Stimulated activated CD8-positive, alpha-beta memory T cell treated with anti-CD3 and anti-CD28 coated beads, Interleukin-7, amount 100 ng/mL, for 1 hour (primary cell): ENCODE measurements at regions not wholly inside any gene's neighbourhood (a gene's known extent, or its start where the extent isn't known, plus 50 kb on each side); places are given as distances from the start of the nearest gene placed in this dataset.
A peak's percentile ranks its signal among the peaks of the same experiment; 100 is the strongest.

Experiments
- DNase-seq, 2 donors: peaks; one replicate each; pipeline ENCODE4 v3.0.0-alpha.2; 2020; ENCODE audit warnings: low read depth in 2 of 2

GRCh38 chr2:198351647-198352046 is 547.3 kb downstream of the PLCL1 start:
- DNase-seq, result no peak

- DNase-seq, result no peak
Measured at GRCh38 chr2:198347946-198348345, 543.6 kb downstream of the PLCL1 start.

DNA sequence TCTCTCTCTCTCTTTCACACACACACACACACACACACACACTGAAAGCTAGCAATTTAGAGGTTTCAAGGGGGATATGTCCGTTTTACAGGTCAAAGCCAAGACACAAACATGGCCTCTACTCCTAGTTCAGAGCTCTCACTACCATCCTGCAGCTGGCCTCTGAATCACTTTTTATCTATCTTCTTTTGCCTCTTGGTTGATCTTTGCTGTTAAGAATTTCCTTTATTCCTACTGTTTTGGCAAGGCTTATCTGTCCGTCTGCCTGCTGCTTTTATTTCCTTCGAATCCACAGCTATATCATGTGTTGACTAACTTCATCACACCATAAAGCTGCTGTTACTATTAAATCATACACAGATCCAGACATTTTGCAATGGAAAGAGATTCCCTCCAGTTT is 543.0 kb downstream of the PLCL1 start:
- no peak for DNase-seq

GRCh38 chr2:198343471-198343870 is 539.1 kb downstream of the PLCL1 start:
- DNase-seq, result no peak

DNA sequence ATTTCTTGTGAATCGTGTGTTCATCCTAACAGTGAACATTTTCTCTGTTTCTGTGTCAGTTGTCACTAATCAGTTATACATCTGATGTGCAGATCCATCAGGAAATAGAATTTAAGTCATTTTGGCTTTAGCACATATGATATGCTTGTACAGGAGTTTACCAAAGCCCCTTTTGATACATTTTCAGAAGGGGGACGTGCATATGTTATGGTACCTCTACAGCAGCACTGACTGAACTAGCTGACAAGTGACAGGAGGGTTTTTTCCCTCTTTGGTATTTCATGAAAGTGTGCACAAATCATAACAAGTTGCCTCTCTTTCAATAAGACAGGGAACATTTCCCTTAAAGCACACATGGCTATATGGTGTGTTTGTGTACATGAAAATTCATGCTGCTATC is 536.5 kb downstream of the PLCL1 start:
- no peak for DNase-seq

GRCh38 chr2:198339116-198339515 is 534.7 kb downstream of the PLCL1 start:
- no peak for DNase-seq

DNA sequence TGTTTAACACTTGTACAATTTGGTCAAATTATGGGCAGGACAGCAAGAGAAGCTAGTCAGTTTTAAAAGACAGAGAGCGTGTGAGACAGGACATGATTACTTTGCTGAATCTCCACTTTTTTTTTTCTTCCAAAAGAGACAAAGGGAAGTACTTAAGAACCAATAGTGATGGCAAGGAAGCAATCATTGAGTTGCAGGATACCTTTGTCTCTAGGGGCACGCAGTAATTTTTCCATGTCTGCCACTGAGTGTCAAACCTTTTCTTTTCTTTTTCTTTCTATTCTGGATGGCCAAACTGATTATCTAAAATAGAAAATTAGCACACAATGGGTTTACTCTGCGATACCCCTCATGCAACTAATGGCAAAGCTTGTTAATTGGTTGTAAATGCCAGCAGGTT is 533.0 kb downstream of the PLCL1 start:
- DNase-seq, result no peak

DNA sequence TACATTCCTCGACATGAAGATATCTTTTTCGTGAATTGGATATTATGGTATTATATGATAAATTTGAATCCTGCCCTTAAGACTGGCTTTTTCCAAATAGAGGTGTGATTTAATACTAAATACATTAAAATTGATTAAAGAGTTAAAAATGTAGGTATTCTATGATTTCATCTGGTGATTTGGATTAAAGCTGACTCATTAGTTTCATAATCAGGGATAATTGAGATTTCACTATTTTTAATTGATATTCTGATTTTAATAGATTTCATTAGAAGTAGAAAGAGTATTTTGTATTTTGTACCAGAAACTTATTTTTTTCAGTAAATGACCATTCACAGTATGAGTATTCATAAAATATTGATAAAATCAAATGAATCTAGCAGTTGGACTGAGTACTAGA is 524.1 kb downstream of the PLCL1 start:
- no peak for DNase-seq

DNA sequence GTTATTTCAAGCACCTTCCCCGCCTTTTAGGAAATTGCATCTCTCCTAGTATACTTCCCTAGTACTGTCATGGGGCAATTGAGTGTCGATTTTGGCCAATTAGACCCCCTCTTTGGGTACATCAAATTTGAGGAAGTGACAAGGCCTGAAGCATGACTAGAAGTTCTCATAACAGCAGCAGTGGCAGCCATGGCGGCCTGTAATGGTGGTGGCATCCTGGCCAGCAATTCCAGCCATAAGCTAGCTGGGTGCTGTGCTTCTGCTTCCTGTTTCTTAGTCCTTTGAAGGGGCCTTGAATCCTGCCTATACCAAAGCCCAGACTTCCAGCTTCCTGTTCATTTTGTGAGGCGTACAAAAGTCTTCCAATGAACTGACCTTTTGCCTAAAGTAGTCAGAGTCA is 523.1 kb downstream of the PLCL1 start:
- DNase-seq, result no peak

- no peak for DNase-seq
Measured at GRCh38 chr2:198326431-198326830, 522.0 kb downstream of the PLCL1 start.

DNA sequence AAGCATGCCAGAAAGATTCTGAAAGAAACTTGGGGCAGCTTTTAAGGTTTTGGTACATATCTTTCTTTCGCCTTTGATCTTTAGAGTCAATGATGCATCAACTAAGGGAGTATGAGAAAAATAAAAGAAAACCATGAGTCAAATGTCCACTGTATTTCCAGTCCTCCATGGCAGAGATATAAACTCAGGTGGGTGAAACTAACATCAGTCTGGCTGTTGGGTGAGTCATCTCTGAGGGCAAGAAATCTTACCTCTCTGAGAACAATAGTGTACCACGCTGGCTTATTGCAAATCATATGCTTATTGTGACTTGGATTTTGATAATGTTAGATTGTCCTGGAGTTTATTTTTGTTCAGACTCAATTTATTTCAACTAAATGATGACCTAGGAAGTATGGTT is 521.0 kb downstream of the PLCL1 start:
- DNase-seq, result no peak

- DNase-seq, result no peak
Measured at GRCh38 chr2:198324071-198324470, 519.7 kb downstream of the PLCL1 start.

DNA sequence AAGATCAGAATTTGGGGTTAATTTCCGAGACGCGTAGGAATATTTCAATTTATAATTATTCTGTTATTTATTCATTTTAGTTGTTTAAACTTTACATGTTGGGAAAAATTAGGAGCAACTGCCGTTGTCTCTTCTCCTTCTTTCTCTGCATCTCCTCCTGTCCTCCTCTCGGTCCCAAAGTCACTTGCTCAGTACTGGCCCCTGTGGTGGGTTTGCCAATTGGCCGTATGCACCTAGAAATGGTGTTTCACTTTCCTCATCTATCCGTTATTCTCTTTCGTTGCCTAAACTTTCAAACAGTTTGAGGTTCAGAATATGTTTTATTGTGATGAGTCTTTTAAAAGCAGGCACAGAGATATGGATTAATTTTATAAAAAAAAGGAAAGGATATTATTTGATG is 517.9 kb downstream of the PLCL1 start:
- DNase-seq, result no peak

GRCh38 chr2:198321522-198322088 is 517.2 kb downstream of the PLCL1 start:
- no peak for DNase-seq

DNA sequence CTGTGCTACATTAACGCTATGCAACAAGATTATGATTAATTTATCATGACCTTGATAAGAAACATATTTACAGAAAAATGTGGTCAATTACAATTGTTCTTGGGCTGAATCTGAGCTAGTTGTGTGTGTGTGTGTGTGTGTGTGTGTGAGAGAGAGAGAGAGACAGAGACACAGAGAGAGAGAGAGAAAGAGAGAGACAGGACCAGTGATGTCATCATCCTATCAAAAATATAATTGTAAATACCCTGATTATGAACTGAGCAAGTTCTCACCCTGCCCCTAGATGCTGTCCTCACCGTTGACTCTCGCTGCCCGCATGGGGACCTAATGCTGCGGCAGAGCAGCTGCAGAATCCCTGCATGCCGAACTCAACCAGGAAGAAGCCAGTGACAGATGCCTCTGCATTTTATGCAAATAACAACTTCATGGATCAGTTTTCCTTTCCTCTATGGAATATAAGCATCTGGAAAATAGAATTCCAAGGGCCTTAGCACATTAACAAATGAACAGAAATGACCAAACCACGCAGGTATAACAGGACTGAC is 512.5 kb downstream of the PLCL1 start:
- no peak for DNase-seq

DNA sequence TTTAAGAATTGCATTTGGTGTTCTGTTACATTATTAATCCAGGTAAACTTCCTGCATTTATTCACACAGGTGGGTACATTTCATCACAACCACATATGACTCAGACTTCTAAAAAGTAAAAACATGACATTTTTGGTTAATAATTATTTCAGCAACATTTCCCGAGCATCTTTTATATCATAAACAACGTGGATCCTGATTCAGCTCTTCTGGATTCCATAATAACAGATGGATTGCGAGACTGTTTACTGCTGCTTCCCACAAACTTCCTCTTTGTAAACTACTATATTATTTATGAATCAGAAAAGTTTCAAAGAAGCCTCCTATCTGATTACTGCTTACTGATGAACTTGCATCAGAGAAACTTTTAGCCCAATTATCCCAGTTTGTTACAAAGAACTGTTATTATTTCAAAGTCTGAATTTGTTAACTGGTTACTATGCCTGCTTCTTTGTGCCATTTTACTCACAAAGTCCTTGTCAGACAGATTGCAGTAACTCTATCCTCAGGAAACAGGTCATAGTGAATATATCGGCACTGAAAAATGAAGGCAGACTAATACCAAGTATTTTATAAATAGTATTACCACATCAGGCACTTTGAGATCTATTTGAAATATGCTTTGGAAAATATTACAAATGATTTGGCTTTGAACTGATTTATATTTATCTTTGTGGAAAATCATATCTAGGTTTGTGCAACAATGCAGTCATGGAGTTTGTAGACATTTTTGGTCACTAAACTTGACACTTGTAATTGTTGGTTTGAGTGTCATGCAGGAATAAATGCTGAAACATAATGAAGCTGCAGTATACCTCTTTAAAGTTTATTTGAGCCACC is 511.6 kb downstream of the PLCL1 start:
- DNase-seq, result no peak

DNA sequence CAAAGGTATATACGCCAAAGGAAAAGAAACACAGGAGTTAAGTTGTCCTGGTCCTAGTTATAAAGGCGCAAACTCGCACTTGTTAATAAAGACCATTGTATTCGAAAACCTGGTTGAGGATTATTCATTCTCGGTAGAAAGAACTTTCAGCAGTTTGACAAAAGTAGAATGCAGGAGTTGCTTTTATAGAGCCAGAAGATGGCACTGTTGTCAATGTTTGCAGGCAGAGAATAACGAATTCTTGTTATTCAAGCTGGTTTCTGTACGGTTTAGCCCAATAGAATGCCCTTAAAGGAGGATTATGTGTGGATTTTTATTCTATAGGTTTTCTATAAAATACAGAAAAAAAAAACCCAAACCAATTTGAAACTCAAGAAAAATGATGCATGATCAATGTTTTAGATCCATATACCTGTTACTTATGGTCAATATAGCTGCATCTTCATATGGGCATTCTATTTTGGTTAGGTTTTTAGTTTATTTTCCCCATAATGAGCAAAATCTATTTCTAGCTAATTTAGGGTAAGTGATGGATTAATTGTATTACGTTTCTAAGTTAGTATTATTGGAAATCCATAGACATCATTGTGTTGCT is 510.3 kb downstream of the PLCL1 start:
- no peak for DNase-seq

GRCh38 chr2:198312596-198313483 is 508.4 kb downstream of the PLCL1 start:
- DNase-seq, result no peak

- no peak for DNase-seq
Measured at GRCh38 chr2:198311020-198311419, 506.6 kb downstream of the PLCL1 start.

DNA sequence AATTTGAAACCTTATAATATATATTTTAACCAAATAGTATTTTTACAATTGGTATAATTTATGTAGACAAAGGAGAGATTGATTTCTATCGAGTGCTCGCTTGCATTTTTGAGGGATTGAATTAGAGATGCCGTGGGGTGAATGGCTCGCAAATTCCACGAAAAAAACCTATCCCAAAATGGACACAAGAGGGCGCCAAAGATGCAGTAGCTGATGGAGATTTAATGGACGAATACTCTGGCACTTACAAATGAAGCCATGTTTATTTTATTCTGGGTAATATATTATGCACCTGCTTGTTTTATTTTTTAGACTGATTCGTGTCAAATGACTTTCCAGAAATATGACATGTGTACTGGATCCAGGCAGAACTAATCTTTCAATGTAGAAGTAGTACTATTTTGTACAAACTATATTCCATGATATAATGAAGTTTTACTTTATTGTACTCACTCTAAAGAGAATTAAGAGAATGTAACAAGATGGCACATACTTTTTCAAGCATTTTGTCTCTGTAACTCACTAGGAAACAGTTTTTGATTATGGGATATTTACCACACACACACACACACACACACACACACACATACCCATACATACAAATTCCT is 505.4 kb downstream of the PLCL1 start:
- peak; percentile 19 to 30 for DNase-seq

- no peak for DNase-seq
Measured at GRCh38 chr2:198309081-198309480, 504.7 kb downstream of the PLCL1 start.
